Activated T-cell treated with anti-CD3 and anti-CD28 coated beads for 24 hours (primary cell): ENCODE measurements at regions not wholly inside any gene's neighbourhood (a gene's known extent, or its start where the extent isn't known, plus 50 kb on each side); places are given as distances from the start of the nearest gene placed in this dataset.
"Not testable (repeated sequence)": the region's sequence is repeated elsewhere in the genome, so short reads cannot be mapped to it uniquely, and the experiment has no call there.

Source experiments
- DNase-seq: peaks from one replicate; pipeline ENCODE4 v3.0.0-alpha.2; 2020; ENCODE audit warnings: low read depth

- DNase-seq: no peak
Measured at GRCh38 chr1:30569384-30569783, 154.0 kb downstream of the MATN1 start.

DNA sequence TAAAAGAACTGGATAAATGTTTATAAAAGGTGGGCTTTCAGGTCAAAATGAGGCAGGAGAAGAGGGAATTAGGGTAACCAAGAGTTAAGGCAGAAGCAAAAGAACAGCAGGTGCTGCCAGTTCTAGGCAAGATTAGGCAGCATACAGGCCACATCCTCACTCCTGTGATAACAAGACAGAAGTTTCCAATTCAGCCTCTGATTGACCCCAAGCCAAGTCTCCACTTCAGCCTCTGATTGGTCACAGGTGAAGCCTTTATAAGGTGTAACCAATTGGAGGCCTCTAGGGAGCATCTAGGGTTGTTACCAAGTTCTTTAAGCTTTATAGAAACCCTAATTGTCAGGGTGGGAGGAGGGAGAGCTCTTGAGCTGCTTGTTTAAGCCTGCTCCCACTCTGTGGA, 160.8 kb downstream of the MATN1 start:
- DNase-seq: no peak

DNA sequence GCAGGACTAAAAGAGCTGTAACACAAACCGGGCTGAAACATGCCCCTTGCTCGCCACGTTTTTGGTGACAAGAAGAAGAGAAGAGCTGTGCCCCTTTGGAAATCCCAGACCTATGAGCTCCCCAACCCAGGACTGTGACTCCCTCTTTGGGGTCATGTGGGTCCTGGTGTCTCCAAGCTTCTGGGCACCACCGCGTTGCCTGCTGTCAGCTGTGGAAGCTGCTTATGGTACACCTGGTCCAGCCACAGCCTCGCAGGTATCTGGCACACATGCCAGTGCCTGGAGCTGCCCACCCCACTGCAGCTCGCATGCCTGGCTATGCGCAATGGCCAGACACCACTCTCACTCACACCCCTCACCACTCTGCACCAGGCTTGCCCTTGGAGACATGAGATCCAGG, 171.8 kb downstream of the MATN1 start:
- no peak for DNase-seq

DNA sequence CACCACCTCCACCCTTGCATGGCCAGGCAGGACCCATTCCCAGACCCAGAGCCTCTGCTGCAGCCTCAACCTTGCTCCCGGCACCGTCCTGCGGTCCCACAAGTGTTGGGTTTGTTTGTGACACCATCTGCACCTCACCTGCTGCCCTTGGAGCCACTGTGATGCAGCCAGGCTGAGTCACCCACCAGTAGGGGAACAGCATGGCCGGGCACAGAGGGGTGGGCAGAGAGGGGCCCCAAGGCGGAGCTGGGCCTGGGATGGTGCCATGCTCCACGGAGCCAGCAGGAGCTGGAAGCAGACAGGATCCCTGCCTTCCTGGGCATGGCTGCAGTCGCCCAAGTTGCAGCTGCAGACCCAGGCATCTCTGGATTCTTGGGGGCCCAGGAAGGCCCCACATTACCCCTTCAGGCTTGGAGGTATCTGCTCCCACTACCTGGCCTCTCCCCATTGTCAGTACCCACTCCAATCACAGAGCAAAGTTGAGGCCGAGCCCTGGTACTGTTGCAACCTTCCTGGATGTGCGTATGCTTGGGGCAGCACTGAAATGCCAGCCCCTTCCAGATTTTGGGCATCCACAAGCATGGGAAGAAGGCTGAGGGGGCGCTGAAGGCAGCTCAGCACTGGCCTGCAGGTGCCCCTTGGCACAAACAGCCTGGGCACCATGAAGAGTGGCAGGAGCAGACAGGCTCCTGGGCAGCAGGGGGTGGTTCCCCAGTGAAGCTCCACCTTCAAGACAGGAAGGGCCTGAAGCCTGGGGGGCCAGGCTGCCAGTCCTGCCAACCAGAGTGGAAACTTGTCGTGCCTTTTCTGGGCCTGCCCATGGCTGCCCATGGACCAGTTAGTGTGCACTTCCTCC, 172.8 kb downstream of the MATN1 start:
- no peak for DNase-seq

- not testable (repeated sequence) for DNase-seq
Measured at GRCh38 chr1:30549872-30550271, 173.5 kb downstream of the MATN1 start.

- DNase-seq: no peak
Measured at GRCh38 chr1:30548294-30548693, 175.1 kb downstream of the MATN1 start.

GRCh38 chr1:30547326-30547725, 176.1 kb downstream of the MATN1 start:
- DNase-seq: not testable (repeated sequence)

DNA sequence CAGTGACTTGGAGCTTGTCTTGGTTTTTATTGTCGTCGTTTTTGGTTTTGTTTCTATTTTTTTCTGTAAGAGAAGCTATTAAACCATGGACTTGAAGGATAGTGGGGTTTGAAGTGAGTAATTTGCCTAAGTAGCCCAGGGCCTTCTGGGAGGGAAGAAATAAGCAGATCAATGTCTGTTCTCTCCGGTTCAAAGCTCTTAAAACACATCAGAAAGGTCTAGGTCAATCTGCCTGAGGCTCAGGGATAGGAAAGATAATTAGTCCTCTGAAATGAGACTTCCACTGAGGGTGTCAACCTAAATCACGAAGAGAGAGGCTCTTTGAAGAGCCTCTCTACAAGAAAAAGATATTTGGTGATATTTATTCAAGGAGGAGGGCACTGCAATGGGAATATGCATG, 178.0 kb downstream of the MATN1 start:
- no peak for DNase-seq

DNA sequence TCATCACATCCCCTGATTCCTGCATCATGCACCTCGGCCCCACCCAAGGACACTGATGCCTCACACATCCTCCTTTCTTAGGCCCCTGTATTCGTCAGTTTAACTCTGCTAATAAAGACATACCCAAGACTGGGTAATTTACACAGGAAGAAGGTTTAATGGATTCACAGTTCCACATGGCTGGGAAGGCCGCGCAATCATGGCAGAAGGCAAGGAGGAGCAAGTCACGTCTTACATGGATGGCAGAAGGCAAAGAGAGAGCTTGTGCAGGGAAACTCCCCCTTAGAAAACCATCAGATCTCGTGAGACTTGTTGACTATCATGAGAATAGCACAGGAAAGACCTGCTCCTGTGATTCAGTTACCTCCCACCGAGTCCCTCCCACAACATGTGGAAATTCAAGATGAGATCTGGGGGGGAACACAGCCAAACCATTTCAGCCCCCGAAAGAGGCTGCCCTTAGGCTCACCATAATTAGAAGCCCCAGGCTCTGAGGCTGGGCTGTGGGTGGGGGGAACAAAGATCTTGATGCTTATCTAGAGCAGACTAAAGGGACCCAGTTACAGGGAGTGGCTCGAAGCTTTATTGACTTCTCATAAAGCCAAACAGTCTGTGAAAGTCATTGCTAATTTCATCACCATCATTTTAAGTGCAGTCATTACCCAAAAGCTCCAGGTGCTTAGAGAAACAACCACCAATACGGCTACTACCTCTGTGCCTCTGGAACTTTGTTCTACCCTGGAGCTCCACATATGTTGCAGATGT, 181.5 kb downstream of the MATN1 start:
- no peak for DNase-seq

- no peak for DNase-seq
Measured at GRCh38 chr1:30540611-30541192, 182.7 kb downstream of the MATN1 start.

DNA sequence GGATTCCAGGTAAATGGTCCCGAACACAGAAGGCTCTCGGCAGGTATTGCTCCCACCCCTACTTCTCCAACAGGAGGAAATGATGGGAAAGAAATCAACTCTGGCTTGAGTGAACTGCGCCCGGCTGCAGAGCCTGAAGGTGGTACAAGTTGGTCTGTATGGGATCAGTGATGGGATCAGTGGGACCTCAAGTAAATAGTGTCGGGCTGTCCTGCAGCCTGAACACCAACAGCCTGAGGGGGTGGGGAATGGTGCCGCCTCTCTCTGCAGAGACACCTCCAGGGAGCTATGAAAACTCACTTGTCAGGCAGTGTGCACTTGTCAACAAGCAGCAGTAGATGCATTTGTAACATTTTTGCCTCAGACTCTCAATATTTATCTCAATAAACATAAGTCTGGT, 183.5 kb downstream of the MATN1 start:
- DNase-seq: no peak

GRCh38 chr1:30538993-30539867, 184.2 kb downstream of the MATN1 start:
- no peak for DNase-seq

GRCh38 chr1:30538226-30538992, 185.0 kb downstream of the MATN1 start:
- no peak for DNase-seq

DNA sequence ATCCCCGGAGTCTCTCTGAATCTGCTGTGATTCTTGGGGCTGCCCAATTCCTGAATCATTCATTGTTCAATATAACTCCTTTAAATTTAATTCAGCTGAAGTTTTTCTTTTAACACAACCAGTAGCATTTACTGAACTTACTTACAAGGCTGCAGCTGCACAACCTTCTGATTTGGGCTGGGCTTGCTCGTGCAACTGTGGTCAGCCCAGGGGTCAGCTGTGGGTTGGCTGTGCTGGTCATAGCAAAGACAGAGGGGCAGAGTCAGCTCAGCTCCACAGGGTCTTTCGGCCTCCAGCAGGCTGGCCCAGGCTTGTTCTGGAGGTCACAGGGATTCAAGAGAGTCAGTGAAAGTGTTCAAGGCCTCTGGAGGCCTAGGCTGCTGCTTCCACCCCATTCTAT, 186.1 kb downstream of the MATN1 start:
- DNase-seq: no peak

- DNase-seq: no peak
Measured at GRCh38 chr1:30536530-30536929, 186.9 kb downstream of the MATN1 start.

DNA sequence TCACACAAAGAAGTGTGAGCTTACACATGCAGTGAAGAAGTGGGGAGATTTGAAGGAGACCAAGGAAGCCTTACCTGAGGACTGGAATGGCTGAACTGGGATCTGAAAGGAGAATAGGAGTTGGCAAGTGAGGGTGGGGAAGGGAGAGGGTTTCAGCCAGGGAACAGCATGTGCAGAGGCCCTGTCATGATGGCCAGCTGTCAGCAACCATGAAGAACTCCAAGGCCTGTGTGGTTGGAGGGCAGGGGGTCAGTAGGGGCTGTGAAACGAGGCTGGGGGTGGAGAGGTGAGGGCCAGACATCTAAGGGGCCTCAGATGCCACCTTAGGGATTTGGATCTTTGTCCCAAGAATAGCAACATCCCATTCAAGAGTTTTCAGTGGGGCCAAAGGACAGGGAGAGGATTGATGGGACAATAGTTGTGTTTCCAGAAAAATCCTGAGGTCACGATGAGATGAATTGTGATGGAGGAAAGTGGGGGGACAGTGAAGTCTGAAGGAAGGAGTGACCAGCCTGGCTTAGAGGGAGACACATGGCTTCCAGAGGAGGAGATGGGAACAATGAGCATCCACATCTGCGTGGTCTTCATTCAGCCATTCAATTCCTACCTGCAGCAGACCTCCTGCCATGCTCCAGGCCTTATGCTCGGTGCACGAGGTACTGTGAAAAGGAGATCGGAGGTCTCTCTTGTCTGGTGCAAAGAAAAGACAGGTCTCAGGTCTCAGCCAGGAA, 187.6 kb downstream of the MATN1 start:
- no peak for DNase-seq

DNA sequence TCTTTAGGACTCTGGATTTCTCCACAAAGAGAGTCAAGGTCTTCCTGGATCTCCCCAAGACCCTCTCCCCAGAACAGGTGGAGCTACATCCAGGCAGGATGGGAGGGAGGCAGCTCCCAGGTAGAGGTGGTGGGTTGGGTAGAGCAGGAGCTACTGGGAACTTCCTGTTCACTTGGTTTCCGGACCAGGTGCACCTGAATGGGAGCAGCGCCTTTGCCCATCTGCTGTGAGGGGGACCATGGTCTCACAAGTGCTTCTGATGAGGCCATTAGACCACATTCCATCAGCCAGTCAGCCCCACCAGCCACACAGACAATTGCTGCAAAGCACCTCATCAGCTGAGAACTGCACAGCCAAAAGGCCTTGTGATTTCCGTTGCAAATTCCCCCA, 188.8 kb downstream of the MATN1 start:
- DNase-seq: no peak

- DNase-seq: no peak
Measured at GRCh38 chr1:30533796-30534550, 189.4 kb downstream of the MATN1 start.

DNA sequence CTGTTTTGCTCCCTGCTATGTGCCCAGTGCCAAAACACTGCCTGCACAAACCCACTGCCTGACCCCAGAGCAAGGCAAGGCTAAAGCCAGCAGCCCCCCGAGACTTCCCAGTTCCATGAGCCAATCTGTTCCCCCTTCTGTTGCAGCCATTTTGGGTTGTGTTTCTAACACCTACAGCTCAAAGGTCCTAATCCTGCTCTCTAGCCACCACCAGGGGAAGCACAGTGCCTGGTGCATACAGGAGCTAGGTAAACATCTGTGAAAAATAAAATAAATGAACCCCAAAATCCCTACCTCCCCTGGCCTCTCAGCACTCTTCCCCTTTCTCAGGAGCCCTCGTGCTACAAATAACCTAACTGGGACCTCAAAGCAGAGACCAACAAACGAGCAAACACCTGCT, 190.2 kb downstream of the MATN1 start:
- DNase-seq: no peak

DNA sequence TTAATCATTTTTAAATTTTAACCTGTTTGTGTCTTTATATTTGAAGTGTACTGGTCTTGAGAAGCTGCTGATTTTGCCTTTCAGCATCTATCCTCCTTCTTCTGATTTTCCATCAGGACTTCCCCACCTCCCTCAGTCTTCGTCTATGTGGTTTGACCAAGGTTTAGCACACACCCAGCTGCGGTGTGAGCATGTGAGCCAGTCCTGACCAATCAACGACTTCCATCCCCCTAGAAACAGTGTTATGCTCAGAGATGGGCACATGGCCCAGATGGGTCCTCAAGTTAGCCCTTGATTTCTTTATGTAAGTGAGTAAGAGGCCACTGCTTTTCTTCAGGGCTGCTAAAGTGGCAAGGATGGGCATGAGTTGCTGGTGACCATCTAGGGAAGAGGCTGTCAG, 190.8 kb downstream of the MATN1 start:
- no peak for DNase-seq
